H9 (cell line): ENCODE measurements at regions not wholly inside any gene's neighbourhood (a gene's known extent, or its start where the extent isn't known, plus 50 kb on each side); places are given as distances from the start of the nearest gene placed in this dataset.

ENCODE experiments used
- DNase-seq: peaks from one replicate; pipeline ENCODE4 v3.0.0-alpha.2; 2017
- H2AFZ ChIP-seq: one replicate; pipeline ENCODE4 v1.6.1; 2013; ENCODE audit warnings: mild to moderate bottlenecking, low read length, control low read depth, moderate library complexity
- H2AK5ac ChIP-seq: 2 replicates; pipeline ENCODE4 v1.6.1; 2013; ENCODE audit warnings: low read length, control low read depth, mixed read lengths; ENCODE audit not compliant: insufficient read length
- H2BK120ac ChIP-seq: one replicate; pipeline ENCODE4 v1.6.1; 2013; ENCODE audit warnings: low read depth, mild to moderate bottlenecking, low read length, control low read depth, inconsistent platforms; ENCODE audit not compliant: poor library complexity, severe bottlenecking
- H2BK12ac ChIP-seq: 2 replicates; pipeline ENCODE4 v1.6.1; 2013; ENCODE audit warnings: low read length, control low read depth, mixed read lengths, low read depth; ENCODE audit not compliant: insufficient read length
- H2BK15ac ChIP-seq: 2 replicates; pipeline ENCODE4 v1.6.1; 2013; ENCODE audit warnings: low read depth, low read length, control low read depth
- H2BK20ac ChIP-seq: one replicate; pipeline ENCODE4 v1.6.1; 2013; ENCODE audit warnings: low read depth, mild to moderate bottlenecking, low read length, control low read depth, inconsistent platforms; ENCODE audit not compliant: poor library complexity, severe bottlenecking
- H2BK5ac ChIP-seq: 2 replicates; pipeline ENCODE4 v1.6.1; 2013; ENCODE audit warnings: low read length, control low read depth, mixed read lengths; ENCODE audit not compliant: insufficient read length
- H3K14ac ChIP-seq: 2 replicates; pipeline ENCODE4 v1.6.1; 2013; ENCODE audit warnings: low read length, control low read depth; ENCODE audit not compliant: insufficient read depth
- H3K18ac ChIP-seq: 2 replicates; pipeline ENCODE4 v1.6.1; 2013; ENCODE audit warnings: low read depth, mild to moderate bottlenecking, mixed read lengths, low read length, control low read depth; ENCODE audit not compliant: insufficient read length
- H3K23ac ChIP-seq: 2 replicates; pipeline ENCODE4 v1.6.1; 2013; ENCODE audit warnings: low read length, control low read depth, mixed read lengths, low read depth; ENCODE audit not compliant: insufficient read length
- H3K23me2 ChIP-seq: 2 replicates; pipeline ENCODE4 v1.6.1; 2013; ENCODE audit warnings: low read depth, mild to moderate bottlenecking, mixed read lengths, low read length, control low read depth; ENCODE audit not compliant: insufficient read length, poor library complexity, severe bottlenecking
- H3K27ac ChIP-seq: 2 replicates; pipeline ENCODE4 v1.5.1; 2013; ENCODE audit warnings: low read length, control low read depth, mixed read lengths, low read depth; ENCODE audit not compliant: insufficient read length
- H3K27me3 ChIP-seq: 2 replicates; pipeline ENCODE4 v1.6.1; 2013; ENCODE audit warnings: low read length, control low read depth, inconsistent platforms; ENCODE audit not compliant: insufficient read depth
- H3K4ac ChIP-seq: 2 replicates; pipeline ENCODE4 v1.6.1; 2013; ENCODE audit warnings: low read depth, mild to moderate bottlenecking, control low read depth, inconsistent platforms, low read length, moderate library complexity
- H3K4me1 ChIP-seq: 2 replicates; pipeline ENCODE4 v1.6.1; 2013; ENCODE audit warnings: low read length, control low read depth, inconsistent platforms; ENCODE audit not compliant: insufficient read depth
- H3K4me2 ChIP-seq: 2 replicates; pipeline ENCODE4 v1.6.1; 2013; ENCODE audit warnings: low read length, control low read depth, mixed read lengths; ENCODE audit not compliant: insufficient read length, insufficient read depth
- H3K56ac ChIP-seq: 2 replicates; pipeline ENCODE4 v1.6.1; 2013; ENCODE audit warnings: low read depth, mild to moderate bottlenecking, mixed read lengths, low read length, control low read depth; ENCODE audit not compliant: insufficient read length
- H3K79me1 ChIP-seq: 2 replicates; pipeline ENCODE4 v1.6.1; 2013; ENCODE audit warnings: low read depth, mild to moderate bottlenecking, moderate library complexity, low read length, control low read depth, inconsistent platforms; ENCODE audit not compliant: insufficient read depth, poor library complexity, severe bottlenecking
- H3K79me2 ChIP-seq: 2 replicates; pipeline ENCODE4 v1.6.1; 2013; ENCODE audit warnings: low read length, control low read depth, inconsistent platforms; ENCODE audit not compliant: insufficient read depth
- H3K9ac ChIP-seq: 2 replicates; pipeline ENCODE4 v1.6.1; 2013; ENCODE audit warnings: low read length, control low read depth, mixed read lengths; ENCODE audit not compliant: insufficient read length; ENCODE audit errors: extremely low read depth
- H3K9me3 ChIP-seq: one replicate; pipeline ENCODE4 v1.6.1; 2013; ENCODE audit warnings: low read depth, low read length, inconsistent platforms; ENCODE audit not compliant: control insufficient read depth
- H3T11ph ChIP-seq: one replicate; pipeline ENCODE4 v1.6.1; 2013; ENCODE audit warnings: mild to moderate bottlenecking, low read length, control low read depth, inconsistent platforms
- H4K20me1 ChIP-seq: one replicate; pipeline ENCODE4 v1.6.1; 2013; ENCODE audit not compliant: control insufficient read depth, insufficient read length, insufficient read depth
- H4K5ac ChIP-seq: 2 replicates; pipeline ENCODE4 v1.6.1; 2013; ENCODE audit warnings: low read depth, mild to moderate bottlenecking, mixed read lengths, low read length, control low read depth; ENCODE audit not compliant: insufficient read length
- H4K8ac ChIP-seq: replicated peaks from 2 replicates; pipeline ENCODE4 v1.6.1; 2013; ENCODE audit warnings: low read length, control low read depth, mixed read lengths, low read depth; ENCODE audit not compliant: insufficient read length
- H4K91ac ChIP-seq: 2 replicates; pipeline ENCODE4 v1.6.1; 2013; ENCODE audit warnings: low read depth, mild to moderate bottlenecking, moderate library complexity, mixed read lengths, low read length, control low read depth; ENCODE audit not compliant: insufficient read length
- H3K27ac Mint-ChIP-seq, 3 experiments: 2 replicates in 2 of 3; 3 replicates in 1 of 3; pipeline ENCODE4 v1.8.0; 2020 to 2021; ENCODE audit warnings: mixed read lengths in 3 of 3, mild to moderate bottlenecking in 1 of 3, moderate library complexity in 1 of 3
- H3K27me3 Mint-ChIP-seq: 2 replicates; pipeline ENCODE4 v1.8.0; 2021; ENCODE audit warnings: low read depth, mild to moderate bottlenecking, moderate library complexity, mixed read lengths
- H3K36me3 Mint-ChIP-seq, 3 experiments: 2 replicates in 2 of 3; 3 replicates in 1 of 3; pipeline ENCODE4 v1.8.0; 2020 to 2021; ENCODE audit warnings: low read depth in 3 of 3, mixed read lengths in 3 of 3; ENCODE audit not compliant: insufficient read depth in 1 of 3
- H3K4me1 Mint-ChIP-seq, 2 experiments: 2 replicates each; pipeline ENCODE4 v1.8.0; 2020; ENCODE audit warnings: mixed read lengths in 2 of 2
- H3K4me3 Mint-ChIP-seq, 2 experiments: 2 replicates in 1 of 2; 3 replicates in 1 of 2; pipeline ENCODE4 v1.8.0; 2020 to 2021; ENCODE audit warnings: mild to moderate bottlenecking in 2 of 2, mixed read lengths in 2 of 2, moderate library complexity in 1 of 2
- H3K9me3 Mint-ChIP-seq, 2 experiments: 2 replicates in 1 of 2; 3 replicates in 1 of 2; pipeline ENCODE4 v1.8.0; 2020; ENCODE audit warnings: mild to moderate bottlenecking in 2 of 2, mixed read lengths in 2 of 2, moderate library complexity in 1 of 2
- WGBS: extraction: QIAGEN DNeasy Blood & Tissue Kit; methylation state at CpG from one replicate; pipeline ENCODE4 v1.1.7; 2013; ENCODE audit warnings: missing lambda C conversion rate, low lambda C conversion rate, mixed read lengths; ENCODE audit not compliant: insufficient read length; ENCODE audit errors: extremely low coverage; 5-methylcytosine and 5-hydroxymethylcytosine counted together
- TF ChIP-seq, protein P1 (sequence below): fragments of 200-600 bp; sonication (generic); conservative IDR thresholded peaks from 3 replicates; pipeline ENCODE4 v1.8.0; 2021; ENCODE audit warnings: antibody characterized with exemption, mild to moderate bottlenecking

DNA sequence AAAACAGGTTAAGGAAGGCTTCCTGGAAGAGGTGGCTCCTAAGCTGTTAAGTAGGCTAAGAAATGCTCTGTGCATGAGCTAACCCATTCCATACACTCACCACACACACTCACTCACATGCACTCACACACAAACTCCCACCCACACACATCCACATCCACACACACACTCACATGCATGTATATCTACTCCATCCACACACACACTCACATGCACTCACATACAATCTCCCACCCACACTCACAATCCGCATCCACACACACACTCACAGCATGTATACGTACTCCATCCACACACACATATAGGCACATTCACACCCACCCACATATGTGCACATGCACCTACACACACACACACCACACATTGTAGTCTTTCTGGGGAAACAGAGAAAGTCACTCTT, 89.3 kb upstream of the HNF1B start:
- H3K18ac ChIP-seq, result no peak overlapping the region
- no peak overlapping the region for H4K91ac ChIP-seq
- no peak overlapping the region for H2BK20ac ChIP-seq
- no peak overlapping the region for H3K56ac ChIP-seq
- no peak overlapping the region for H2BK15ac ChIP-seq
- Mint-ChIP-seq H3K4me3 (no peak overlapping the region; a peak in 1 of 5 replicates), H3K9me3 (no peaks in the 10 kb centered on the region), H3K27ac (no peak overlapping the region), H3K27me3 (no peaks in the 10 kb centered on the region; the same call in 1 of the 2 replicates), H3K4me1 (peaks cover 14 to 18% of the 10 kb centered on the region in 2 experiments; a peak in 3 of 4 replicates), H3K36me3 (no peaks in the 10 kb centered on the region)
- H3K9ac ChIP-seq, result no peak overlapping the region
- no peak overlapping the region for H2AK5ac ChIP-seq
- no peaks in the 10 kb centered on the region for H3K79me1 ChIP-seq
- no peak overlapping the region for H2AFZ ChIP-seq
- no peaks in the 10 kb centered on the region for H4K20me1 ChIP-seq
- H3K9me3 ChIP-seq, result no peaks in the 10 kb centered on the region
- no peaks in the 10 kb centered on the region for H3K79me2 ChIP-seq
- no peak overlapping the region for H3T11ph ChIP-seq
- no peak overlapping the region for H3K27ac ChIP-seq
- H4K8ac ChIP-seq, result no peak overlapping the region
- H3K4ac ChIP-seq, result no peak overlapping the region
- WGBS, result 100% methylated on average over 1 of the region's 2 CpGs
- H2BK5ac ChIP-seq, result no peak overlapping the region
- H4K5ac ChIP-seq, result no peak overlapping the region
- TF ChIP-seq, protein P1, sequence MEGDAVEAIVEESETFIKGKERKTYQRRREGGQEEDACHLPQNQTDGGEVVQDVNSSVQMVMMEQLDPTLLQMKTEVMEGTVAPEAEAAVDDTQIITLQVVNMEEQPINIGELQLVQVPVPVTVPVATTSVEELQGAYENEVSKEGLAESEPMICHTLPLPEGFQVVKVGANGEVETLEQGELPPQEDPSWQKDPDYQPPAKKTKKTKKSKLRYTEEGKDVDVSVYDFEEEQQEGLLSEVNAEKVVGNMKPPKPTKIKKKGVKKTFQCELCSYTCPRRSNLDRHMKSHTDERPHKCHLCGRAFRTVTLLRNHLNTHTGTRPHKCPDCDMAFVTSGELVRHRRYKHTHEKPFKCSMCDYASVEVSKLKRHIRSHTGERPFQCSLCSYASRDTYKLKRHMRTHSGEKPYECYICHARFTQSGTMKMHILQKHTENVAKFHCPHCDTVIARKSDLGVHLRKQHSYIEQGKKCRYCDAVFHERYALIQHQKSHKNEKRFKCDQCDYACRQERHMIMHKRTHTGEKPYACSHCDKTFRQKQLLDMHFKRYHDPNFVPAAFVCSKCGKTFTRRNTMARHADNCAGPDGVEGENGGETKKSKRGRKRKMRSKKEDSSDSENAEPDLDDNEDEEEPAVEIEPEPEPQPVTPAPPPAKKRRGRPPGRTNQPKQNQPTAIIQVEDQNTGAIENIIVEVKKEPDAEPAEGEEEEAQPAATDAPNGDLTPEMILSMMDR, result no peak
- no peaks in the 10 kb centered on the region for H3K27me3 ChIP-seq
- H3K23me2 ChIP-seq, result no peaks in the 10 kb centered on the region
- H3K4me1 ChIP-seq, result peaks cover 2% of the 10 kb centered on the region; the same call in 1 of the 2 replicates
- DNase-seq, result no peak
- H3K14ac ChIP-seq, result no peak overlapping the region
- H2BK120ac ChIP-seq, result no peak overlapping the region
- H3K4me2 ChIP-seq, result no peak overlapping the region
- no peak overlapping the region for H2BK12ac ChIP-seq
- H3K23ac ChIP-seq, result no peak overlapping the region
